Hypothalamus (tissue), 51 donors: ENCODE measurements at regions not wholly inside any gene's neighbourhood (a gene's known extent, or its start where the extent isn't known, plus 50 kb on each side); places are given as distances from the start of the nearest gene placed in this dataset.
A peak's percentile ranks its signal among the peaks of the same experiment; 100 is the strongest.
"Not testable (repeated sequence)": the region's sequence is repeated elsewhere in the genome, so short reads cannot be mapped to it uniquely, and the experiment has no call there.

Source experiments
- DNase-seq, 51 donors: peaks; one replicate each; lab custom pipeline; 2025; lab: John Stamatoyannopoulos, UW

- DNase-seq, result no peak
These were observed 206.3 kb upstream of the TBL1X start for GRCh38 chrX:9258421-9259104.

- no peak for DNase-seq
These were observed 204.3 kb upstream of the TBL1X start for GRCh38 chrX:9260603-9261002.

GRCh38 chrX:9267415-9267814, 197.4 kb upstream of the TBL1X start:
- no peak for DNase-seq

- no peak for DNase-seq
These were observed 195.7 kb upstream of the TBL1X start for GRCh38 chrX:9269134-9269533.

DNA sequence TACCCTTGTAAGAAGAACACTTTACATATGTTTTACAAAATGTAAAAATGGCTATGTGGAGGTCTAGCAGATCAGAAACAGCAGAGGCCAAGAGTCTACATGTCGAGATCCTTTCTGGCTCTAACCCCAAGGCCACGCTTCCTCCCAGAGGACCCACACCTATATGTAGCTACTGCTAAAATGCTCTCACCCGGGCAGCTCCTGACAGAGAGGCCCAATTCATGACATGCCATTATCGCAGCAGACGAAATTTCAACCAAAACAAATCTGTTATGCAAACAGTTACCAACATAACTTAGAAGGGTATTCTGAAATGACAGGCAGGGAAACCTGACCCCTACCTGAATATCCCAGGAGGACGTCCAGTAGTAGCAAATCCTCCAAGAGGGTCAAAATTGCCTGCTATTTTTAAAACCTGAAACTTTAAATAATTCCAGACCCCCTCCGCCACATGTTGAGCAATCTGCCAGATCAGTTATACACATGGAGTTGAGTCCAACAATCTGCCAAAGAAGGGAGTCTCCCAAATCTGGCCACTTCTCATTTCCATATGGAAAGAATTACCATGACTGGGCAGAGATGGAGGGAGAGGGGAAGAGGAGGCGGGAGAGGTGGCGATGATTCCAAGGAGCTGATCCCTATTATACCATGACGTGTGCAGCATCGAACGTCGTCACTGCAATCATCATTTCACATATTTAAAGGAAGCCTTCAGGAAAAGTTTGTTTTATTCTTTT, 192.9 kb upstream of the TBL1X start:
- DNase-seq, result no peak

- DNase-seq, result no peak
These were observed 191.1 kb upstream of the TBL1X start for GRCh38 chrX:9273744-9274143.

DNA sequence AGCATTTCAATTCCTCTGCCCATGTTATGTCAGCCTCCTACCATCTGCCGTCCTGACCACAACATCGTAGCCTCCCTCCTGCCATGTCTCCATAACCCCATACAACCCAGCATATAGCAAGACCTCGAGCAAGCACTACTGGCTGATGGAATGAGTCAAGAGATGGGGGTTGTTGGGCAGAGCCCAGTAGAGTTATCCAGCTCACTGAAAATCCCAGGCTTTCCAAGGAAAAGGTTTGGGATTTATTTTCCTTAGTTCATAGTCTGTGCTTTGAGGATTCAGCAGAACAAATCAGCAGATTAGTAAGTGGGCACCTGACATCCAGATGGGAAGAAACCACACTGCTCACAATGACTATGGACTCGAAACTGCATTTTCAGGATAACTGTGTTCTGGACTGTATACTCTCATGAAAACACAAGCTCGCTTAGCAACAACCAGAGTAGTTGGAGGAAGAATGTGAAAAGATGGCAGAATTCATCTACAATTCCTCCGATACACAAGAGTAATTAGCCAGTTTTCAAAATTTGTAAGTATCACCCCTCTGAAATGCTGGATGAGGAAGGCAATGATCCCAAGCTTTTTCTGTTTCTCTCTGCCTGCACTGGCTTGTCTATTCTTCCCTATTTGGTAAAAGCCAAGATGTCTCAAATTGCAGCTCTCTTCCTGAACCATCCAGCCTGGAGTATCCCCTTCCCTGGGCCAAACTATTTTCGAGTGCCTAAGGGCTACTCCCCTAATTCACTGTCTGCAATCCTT, 186.2 kb upstream of the TBL1X start:
- no peak for DNase-seq

DNA sequence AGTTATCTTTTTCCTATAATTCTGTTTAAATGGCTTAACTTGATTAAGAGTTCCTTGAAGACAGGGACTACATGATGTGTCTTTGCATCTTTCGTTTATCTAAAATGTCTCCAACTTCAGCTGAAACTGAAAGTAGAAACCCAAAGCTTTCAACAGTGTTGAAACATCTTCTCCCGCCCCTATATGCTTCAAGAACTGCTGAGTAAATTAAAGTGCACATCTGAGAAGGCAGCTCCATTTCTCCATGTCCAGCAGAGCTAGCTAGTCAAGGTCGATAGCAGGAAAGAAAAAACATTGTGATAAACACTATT, 185.7 kb upstream of the TBL1X start:
- no peak for DNase-seq

GRCh38 chrX:9280831-9281230, 184.0 kb upstream of the TBL1X start:
- DNase-seq, result no peak

GRCh38 chrX:9282325-9282724, 182.5 kb upstream of the TBL1X start:
- DNase-seq, result no peak

DNA sequence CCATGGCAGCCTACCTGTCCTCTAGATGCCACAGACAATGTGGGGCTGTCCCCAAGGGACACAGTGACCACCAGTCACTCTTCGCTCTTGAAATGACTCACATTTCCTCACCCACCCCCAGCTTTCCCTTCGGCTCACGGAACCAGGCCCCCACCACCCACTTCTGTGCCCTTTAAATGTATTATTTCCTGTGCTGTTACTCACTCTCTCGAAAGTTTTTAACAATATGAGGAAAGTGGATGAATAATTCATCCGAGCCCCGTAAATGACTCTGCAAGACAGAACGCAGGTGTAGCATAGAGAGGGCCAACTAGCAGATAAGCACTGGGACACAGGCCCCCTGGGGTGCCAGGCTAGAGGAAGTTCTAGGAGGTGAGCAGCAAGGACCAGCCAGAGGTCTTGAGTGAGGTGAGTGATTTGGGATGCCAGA, 179.5 kb upstream of the TBL1X start:
- DNase-seq, result no peak

DNA sequence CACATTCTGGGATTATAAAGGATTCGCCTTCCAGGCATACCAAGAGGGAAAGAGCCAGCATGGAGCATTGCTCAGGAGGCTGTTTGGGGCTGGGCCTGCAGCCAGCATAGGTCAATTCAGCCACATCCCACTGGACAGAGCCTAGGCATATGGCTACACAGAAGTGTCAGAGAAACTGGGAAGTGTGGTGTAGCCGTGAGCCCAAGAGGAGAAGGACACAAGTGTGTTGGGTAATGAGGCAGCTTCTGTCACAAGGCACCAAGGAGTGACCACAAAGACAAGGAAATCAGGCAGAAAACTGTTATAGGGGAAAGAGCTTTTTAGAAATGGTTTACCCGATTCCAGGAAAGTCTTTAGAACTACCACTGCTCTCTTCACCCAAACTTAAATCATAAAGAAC, 178.6 kb upstream of the TBL1X start:
- DNase-seq, result no peak

DNA sequence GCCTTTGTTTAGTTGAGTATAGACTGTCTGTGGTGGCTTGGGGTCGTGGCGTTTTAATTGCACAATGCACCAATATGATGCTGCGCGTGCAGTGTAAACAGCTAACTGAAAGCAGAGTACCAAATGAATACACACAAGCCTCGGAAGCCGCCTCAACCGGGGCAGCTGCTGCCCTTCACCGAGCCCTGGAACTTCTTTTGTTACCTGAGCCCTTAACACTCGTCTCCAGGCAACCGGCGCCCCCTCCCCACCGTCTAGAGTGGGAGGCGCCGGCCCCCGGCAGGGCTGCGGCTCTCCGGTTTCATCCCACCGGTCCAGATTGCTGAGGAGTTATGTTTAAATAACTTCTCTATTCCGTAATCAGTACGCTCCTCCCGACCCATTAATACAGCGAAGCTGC, 173.2 kb upstream of the TBL1X start:
- no peak for DNase-seq

DNA sequence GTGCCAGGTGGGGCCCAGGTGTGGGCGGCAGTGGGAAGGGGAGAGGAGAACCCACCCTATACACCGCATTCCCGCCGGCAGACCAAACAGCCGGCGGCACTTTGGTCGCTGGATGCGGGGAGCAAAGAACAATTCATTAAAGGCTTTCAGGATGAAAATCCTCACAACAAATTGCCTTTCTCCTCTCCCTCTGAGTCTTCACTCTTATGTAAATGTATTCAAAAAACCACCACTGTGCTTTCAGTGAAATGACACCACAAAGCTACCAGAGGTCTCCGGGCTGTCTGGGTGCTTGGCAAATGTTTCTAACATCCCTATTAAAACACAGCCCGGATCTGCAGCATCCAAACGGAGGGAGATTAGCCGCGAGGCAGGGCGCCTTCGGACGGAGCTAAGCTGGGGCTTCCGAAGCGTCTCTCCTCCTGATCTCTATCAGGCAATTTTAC, 171.8 kb upstream of the TBL1X start:
- peak in 1 of 51 donors; percentile 1 for DNase-seq

- no peak for DNase-seq
These were observed 171.0 kb upstream of the TBL1X start for GRCh38 chrX:9293903-9294302.

DNA sequence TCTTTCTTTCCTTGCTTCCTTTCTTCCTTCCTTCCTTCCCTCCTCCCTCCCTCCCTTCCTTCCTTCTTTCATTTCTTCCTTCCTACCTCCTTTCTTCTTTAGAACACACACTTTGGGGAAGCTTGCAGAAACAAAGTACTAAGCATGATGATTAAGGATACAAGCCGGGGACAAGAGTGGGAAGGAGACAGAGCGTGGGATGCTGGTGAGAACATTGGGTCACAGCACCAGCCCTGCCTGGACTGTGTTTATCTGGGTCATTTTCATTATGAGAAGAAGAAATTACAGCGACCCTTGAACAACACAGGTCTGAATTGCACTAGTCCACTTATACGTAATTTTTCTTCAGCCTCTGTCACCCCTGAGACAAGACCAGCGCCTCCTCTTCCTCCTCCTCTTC, 169.3 kb upstream of the TBL1X start:
- no peak for DNase-seq

- no peak for DNase-seq
These were observed 166.6 kb upstream of the TBL1X start for GRCh38 chrX:9298221-9298620.

DNA sequence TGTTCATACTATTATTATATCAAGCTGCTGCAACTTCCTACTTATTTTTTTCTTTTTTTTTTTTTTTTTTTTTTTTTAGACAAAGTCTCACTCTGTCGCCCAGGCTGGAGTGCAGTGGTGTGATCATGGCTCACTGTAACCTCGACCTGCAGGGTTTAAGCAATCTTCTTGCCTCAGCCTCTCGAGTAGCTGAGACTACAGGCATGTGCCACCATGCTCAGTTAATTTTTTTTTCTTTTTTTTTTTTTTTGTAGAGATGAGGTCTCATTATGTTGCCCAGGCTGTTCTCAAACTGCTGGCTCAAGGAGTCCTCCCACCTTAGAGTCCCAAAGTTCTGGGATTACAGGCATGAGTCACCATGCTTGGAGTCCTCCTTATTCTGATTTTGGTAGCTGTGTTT, 165.2 kb upstream of the TBL1X start:
- not testable (repeated sequence) for DNase-seq

DNA sequence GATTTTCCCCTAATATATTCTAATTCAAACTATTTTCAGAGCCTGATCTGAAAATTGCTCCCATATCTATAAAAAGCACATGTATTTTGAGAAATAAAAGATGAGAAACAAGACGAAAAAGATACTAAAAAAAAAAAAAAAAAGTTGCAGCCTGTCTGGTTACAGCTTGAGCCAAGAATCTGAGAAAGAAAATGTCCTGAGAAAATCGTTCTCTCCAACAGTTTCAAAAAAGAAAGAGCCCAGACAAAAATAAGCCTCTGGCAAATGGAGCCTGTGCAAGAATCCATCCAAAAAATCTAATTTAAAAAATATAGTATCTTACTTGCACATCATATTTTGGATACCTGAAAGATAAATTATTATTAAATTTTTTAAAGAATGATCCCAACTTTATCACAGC, 163.0 kb upstream of the TBL1X start:
- no peak for DNase-seq

- peak in 1 of 51 donors; percentile 12 for DNase-seq
These were observed 162.5 kb upstream of the TBL1X start for GRCh38 chrX:9302381-9302780.

- DNase-seq, result no peak
These were observed 156.4 kb upstream of the TBL1X start for GRCh38 chrX:9308426-9308825.

DNA sequence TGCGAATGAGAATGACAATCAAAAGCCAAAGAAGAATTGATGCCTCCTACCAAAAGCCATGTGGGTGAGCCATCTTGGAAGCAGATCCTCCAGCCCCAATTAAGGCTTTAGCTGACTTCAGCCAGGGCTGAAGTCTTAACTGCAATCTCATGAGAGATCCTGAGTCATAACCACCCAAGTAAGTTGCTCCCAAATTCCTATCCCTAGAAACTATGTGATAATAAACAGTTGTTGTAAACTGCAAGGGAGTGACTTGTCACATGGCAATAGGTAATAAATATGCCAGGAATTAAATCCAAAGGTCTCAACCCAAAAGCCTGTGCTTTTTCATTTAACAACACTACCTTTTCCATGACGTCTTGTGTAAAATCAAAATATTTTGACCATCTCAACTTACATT, 154.2 kb upstream of the TBL1X start:
- no peak for DNase-seq
